ENCODE measurements at regions not wholly inside any gene's neighbourhood (a gene's known extent, or its start where the extent isn't known, plus 50 kb on each side); places are given as distances from the start of the nearest gene placed in this dataset.

DNA sequence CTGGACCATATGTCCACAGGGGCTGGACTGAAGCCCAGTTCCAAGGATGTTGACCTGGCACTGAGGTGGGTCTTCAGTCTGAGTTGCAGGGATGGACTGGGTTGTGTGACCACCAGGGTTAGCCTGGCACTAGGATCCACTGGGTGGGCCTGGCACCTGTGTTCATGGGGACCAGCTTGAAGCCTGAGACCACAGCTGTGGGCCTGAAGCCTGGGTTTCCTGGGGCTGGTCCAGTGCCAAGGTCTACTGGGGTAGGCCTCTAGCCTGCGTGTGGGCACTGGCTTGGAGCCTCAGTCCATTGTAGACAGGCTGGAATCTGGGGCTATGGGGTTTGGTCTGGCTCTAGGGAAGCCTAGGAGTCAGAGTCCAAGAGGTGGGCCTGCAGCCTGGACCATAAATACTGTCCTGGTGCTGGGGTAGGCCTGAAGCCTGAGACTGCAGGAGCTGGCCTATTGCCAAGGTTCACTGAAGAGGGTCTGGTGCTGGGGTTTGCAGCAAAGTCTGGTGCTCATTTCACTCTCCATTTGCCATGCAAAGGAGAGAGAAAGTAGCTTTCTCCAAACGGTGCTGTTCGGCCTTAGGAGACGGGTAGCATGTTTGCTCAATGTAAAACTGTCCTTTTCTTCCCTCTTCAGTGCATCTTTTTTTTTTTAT lies 51.2 kb upstream of the TBC1D5 start:
- DNase-seq (no peak), ATAC-seq (ENCODE audit: low FRiP score in 2 of 2) (no peak)
- Histone ChIP-seq H3K4me1 (no peaks in the 10 kb centered on the region), H3K27ac (no peak overlapping the region), H3K27me3 (no peaks in the 10 kb centered on the region), H3K36me3 (no peaks in the 10 kb centered on the region), H3K9me3 (peaks cover 0 to 7% (median 6%) of the 10 kb centered on the region in 4 donors), H3K4me3 (no peak overlapping the region)
- TF ChIP-seq, protein P1, sequence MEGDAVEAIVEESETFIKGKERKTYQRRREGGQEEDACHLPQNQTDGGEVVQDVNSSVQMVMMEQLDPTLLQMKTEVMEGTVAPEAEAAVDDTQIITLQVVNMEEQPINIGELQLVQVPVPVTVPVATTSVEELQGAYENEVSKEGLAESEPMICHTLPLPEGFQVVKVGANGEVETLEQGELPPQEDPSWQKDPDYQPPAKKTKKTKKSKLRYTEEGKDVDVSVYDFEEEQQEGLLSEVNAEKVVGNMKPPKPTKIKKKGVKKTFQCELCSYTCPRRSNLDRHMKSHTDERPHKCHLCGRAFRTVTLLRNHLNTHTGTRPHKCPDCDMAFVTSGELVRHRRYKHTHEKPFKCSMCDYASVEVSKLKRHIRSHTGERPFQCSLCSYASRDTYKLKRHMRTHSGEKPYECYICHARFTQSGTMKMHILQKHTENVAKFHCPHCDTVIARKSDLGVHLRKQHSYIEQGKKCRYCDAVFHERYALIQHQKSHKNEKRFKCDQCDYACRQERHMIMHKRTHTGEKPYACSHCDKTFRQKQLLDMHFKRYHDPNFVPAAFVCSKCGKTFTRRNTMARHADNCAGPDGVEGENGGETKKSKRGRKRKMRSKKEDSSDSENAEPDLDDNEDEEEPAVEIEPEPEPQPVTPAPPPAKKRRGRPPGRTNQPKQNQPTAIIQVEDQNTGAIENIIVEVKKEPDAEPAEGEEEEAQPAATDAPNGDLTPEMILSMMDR (IDR thresholded peaks at IDR 0.05), result no peak
- TF ChIP-seq POLR2AphosphoS5 (IDR thresholded peaks at IDR 0.05), result no peak
- no peak for TF ChIP-seq EP300 (IDR thresholded peaks at IDR 0.05)
- no peak for TF ChIP-seq POLR2A (IDR thresholded peaks at IDR 0.05)
- WGBS, 2 donors, result 84 to 95% methylated on average over 3 to 4 of the region's 4 CpGs
